ENCODE measurements at regions not wholly inside any gene's neighbourhood (a gene's known extent, or its start where the extent isn't known, plus 50 kb on each side); places are given as distances from the start of the nearest gene placed in this dataset.

- no peak for TF ChIP-seq CTCF (IDR thresholded peaks at IDR 0.05; ENCODE audit: low read length)
- TF ChIP-seq EZH2 (IDR thresholded peaks at IDR 0.05; ENCODE audit: borderline replicate concordance, low read length), result no peak
Measured at GRCh38 chr4:31482691-31483090, 762.5 kb downstream of the PCDH7 start.

All from OCI-LY1 (cell line).